GM19240 (cell line): ENCODE measurements at regions not wholly inside any gene's neighbourhood (a gene's known extent, or its start where the extent isn't known, plus 50 kb on each side); places are given as distances from the start of the nearest gene placed in this dataset.
"Not testable (repeated sequence)": the region's sequence is repeated elsewhere in the genome, so short reads cannot be mapped to it uniquely, and the experiment has no call there.

Experiments used
- DNase-seq: peaks from one replicate; pipeline ENCODE4 v3.0.0; 2011; ENCODE audit warnings: low spot score; ENCODE audit not compliant: insufficient read length

DNA sequence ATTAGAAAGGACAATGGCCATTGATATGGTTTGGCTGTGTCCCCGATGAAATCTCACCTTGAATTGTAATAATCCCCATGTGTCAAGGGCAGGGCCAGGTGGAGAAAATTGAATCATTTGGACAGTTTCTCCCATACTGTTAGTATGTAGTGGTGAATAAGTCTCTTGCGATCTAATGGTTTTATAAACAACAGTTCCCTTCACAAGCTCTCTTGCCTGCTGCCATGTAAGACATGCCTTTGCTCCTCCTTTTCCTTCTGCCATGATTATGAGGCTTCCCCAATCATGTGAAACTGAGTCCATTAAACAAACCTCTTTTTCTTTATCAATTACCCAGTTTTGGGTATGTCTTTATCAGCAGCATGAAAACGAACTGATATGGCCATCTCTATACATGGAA, 302.7 kb downstream of the SFMBT2 start:
- DNase-seq, result no peak

- no peak for DNase-seq
Observed at GRCh38 chr10:7107285-7107684, 303.5 kb downstream of the SFMBT2 start.

- not testable (repeated sequence) for DNase-seq
Observed at GRCh38 chr10:7104379-7104778, 306.5 kb downstream of the SFMBT2 start.

DNA sequence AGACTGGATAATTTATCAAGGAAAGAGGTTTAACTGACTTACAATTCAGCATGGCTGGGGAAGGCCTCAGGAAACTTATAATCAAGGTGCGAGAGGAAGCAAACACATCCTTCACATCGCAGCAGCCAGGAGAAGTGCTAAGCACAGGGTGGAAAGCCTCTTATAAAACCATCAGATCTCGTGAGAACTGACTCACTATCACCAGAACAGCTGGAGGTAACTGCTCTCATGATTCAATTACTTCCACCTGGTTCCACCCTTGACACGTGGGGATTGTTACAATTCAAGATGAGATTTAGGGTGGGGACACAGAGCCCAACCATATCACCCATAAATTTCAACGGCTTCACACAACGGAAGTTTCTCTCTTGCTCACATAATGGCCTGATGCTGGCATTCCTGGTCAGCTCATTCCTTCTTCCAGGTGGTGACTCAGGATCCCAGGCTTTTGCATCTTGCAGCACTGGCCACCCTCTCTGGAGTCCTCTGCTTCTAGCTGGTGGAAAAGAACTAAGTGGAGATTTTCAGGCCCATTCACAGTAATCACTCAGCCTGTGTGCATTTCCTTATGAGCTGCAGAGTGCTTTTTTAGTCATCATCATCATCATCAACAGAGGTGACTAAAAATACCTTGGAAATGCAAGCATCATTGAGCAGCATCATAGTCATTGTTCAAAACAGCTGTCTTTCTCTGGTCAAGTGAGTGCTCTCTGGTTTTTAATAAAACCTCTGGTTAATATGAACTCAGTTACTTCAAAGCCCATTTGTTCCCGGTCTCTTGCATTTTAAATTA, 308.1 kb downstream of the SFMBT2 start:
- peak; percentile 12 for DNase-seq

DNA sequence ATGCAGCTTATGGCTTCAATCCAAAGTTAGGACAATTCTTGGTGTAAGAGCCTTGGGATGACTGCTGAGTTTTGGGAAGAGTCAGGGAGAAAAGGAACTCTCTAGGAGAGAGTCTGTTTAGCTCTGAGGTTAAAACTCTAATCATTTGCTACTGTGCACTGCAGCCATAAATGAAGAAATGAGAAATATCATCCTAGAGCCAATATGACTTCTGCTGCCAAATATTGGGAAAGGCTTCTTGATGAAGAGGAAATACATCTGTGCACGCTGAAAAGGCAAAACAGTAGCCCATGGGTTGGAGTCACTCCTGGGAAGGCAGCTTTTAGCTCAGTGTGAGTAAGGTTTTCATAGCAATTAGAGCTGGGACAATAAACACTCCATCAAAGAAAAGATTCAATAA, 308.8 kb downstream of the SFMBT2 start:
- no peak for DNase-seq

DNA sequence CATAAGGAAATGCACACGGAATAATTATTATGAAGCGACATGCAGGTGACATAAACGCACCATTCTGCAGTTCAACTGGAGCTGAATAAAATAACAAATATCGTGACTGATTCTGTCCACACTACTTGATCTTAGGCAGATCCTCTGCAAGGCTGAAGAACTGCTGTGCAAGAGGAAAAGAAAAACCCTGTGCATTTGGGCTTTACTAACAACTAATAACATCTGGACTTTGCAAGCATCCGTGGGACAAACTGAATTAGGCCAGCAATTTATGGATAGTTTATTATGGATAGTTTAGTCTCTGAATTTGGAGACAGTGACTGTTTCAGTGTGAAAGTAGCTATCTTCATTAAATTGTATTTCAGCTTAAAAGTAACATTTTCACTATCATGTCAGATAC, 309.4 kb downstream of the SFMBT2 start:
- DNase-seq, result no peak

DNA sequence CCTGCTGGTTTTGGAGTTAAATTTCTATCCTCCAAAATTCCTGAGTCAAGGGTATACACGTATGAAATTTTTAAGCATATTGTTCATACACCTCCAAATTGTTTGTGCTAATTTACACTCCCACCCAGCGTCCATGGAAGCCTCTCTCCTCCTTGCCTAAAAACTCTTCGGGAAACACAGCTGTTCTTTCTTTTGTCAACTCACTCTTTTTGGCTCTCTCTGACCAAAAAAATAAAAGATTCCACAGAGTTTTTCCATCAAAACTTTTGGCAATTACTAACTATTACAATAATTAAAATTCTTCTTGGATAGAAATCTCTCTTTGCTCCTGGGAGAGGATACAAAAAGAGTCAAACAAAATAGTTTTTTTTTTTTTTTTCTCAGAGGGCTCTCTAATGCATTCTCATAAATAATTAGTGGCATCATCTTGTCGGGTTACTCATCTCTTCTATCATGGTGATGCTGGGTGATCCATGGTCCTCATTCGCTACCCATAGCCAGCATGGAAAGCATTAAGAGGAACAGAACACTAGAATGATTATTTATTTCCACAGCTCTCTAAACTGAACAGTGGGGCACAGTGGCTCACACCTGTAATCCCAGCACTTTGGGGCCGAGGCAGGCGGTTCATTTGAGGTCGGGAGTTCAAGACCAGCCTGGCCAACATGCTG, 310.7 kb downstream of the SFMBT2 start:
- DNase-seq, result no peak

DNA sequence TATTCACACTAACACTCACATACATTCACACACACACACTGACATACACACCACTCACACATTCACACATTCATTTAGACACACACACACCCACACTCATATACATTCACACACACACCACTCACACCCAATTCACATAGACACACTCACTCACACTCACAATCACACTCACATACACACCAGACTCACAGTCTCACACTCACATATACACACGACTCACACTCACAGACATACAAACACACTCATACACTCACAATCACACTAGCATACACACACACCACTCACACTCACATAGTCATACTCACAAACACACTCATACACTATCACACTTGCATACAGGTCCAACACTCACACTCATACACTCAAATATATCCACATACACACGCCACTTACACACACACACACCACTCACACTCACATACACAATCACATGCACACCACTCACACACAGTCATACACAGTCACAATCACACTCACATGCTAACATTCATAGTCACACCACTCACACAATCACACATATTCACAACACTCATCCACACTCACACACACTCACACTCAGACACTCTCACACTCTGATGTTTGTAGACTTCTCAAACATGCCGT, 312.6 kb downstream of the SFMBT2 start:
- DNase-seq, result no peak

DNA sequence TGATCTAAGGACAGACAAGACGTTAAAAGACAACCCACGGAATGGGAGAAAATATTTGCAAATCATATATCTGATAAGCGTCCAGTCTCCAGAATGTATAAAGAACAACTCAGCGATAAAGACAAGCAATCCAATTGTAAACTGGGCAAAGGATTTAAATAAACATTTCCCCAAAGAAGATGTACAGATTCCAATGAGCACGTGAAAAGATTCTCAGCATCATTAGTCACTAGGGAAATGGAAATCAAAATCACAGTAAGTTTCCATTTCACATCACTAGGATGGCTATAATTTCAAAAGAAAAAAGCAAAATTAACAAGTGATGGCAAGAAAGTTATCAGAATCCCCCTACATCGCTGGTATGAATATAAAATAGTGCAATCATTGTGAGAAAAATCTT, 316.1 kb downstream of the SFMBT2 start:
- DNase-seq, result no peak

GRCh38 chr10:7093368-7093767, 317.5 kb downstream of the SFMBT2 start:
- no peak for DNase-seq

GRCh38 chr10:7092603-7093002, 318.2 kb downstream of the SFMBT2 start:
- DNase-seq, result no peak

GRCh38 chr10:7090529-7090928, 320.3 kb downstream of the SFMBT2 start:
- no peak for DNase-seq

DNA sequence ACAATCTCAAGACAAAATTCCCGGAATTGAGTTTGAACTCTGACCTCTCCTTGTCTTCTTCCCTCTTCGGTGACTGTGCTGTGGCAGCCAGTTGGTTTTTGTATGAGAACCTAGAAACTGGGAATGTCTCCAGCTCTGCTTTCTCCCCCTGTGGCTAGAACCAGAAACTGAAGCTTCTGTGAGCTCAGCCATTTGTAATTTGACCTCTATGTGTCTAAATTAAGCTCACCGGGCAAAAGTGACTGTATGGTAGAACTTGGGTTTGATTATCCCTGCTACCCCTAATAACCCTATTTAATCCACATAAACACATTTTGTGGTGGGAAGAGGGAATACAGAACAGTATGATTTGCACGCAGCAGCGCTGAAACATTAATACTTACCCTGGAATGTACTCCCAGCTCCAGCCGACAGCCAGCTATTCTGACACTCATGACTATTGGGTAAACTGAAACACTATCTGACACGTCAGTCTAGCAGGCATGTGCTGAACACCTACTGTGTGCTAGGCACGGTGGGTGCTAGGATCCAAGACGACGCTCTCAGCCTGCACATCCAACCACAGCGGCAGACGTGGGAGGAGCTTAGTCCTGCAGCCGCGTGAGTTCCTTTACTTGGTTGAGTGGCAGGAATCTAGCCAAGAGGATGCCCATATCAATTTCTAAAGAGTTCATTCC, 324.8 kb downstream of the SFMBT2 start:
- DNase-seq, result no peak

DNA sequence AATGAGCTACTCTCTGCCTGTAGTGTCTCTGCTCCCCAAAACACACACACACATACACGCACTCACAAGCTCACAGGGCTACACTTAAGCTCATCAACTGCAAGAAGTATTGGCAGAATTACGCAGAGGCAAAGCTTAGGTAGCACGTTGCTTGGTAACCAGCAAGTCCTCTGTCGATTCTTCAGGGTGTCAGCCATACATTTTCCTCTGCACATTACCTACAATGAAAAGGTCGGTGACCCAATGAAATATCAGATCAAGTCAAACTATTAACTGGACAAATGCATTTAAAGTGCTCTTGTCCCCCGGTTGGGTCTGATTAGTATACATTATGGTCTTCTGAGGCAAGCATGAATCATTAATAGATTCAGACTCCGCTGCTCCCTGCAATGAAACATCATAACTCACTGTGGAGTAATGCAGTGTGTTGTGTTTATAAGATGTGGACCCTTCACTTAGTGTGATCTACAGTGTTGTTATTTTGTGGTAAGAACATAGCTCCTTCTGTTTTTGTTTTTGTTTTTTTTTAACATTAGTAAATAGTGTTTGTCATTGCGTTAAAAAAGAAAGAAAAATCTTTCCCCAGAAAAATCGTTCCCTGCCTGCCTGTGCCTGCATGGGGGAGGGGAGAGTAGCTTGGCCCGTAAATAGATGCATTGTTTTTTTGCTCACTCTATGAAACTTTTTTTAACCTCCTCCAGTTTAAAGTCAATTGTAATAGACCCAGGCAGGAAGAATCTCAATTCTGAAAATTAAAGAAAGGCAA, 325.5 kb downstream of the SFMBT2 start:
- DNase-seq, result no peak

GRCh38 chr10:7084280-7085005, 326.4 kb downstream of the SFMBT2 start:
- no peak for DNase-seq

- no peak for DNase-seq
Observed at GRCh38 chr10:7082967-7083366, 327.9 kb downstream of the SFMBT2 start.

DNA sequence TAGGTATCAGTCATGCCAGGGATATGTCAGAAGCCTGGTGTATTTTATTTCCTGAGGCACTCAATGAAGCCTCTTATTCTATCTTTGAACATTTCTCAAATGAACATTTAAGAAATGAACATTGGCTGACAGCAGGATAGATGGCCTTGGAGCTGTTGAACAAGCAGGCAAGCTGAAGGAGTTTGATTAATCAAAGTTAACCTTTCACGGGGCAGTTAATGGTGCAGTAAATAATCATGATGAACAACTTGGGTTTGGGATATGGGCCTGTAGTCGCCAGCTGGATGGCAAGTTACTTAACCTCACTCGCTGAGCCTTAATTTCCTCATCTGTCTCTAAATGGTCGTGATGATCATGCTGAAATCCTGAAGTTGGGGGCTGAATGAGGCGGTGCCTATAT, 333.0 kb downstream of the SFMBT2 start:
- DNase-seq, result no peak

GRCh38 chr10:7075851-7076250, 335.0 kb downstream of the SFMBT2 start:
- DNase-seq, result no peak

DNA sequence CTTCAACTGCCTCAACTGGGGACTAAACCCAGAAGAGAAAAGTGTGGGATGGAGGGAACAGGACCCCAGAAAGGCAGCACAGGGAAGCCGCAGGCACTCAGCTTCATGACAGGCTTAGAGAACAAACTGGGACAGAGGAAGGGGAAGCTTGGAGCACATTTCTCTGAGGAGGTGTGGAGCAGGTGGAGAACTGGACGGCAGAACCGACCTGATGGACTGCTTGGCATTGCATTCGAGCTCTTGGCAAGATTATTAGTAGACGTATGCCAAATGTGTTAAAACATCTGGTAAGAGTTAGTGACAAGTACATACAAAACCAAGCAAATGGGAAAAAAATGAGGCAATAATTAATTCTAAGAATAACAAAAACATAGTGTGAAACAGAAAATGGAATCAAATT, 335.7 kb downstream of the SFMBT2 start:
- no peak for DNase-seq

DNA sequence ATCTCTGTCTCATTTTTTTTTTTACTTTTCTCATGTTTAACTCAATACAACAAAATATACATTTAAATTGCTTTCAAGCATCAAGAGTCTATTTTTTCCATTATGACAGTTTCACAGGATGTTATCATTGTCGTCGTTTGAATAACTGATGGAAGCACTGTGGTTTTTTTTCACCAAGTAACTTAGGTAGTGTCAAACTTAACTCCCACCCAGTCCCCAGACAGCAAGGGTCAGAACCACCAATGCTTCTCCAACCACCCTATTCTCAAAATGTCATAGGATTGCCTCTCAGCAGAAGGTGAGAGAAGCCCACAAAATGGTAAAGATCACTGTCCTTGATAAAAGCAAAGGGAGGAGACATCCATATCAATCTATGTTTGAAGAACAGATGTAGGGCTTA, 339.4 kb downstream of the SFMBT2 start:
- no peak for DNase-seq

- no peak for DNase-seq
Observed at GRCh38 chr10:7070950-7071349, 339.9 kb downstream of the SFMBT2 start.
